ENCODE measurements at regions not wholly inside any gene's neighbourhood (a gene's known extent, or its start where the extent isn't known, plus 50 kb on each side); places are given as distances from the start of the nearest gene placed in this dataset.

- DNase-seq (ENCODE audit: low read depth in 2 of 2) = no peak
Observed at GRCh38 chr20:19949195-19949867, 67.8 kb upstream of the NAA20 start.

GRCh38 chr20:19950042-19950441 lies 67.1 kb upstream of the NAA20 start:
- no peak for DNase-seq (ENCODE audit: low read depth in 2 of 2)

- no peak for DNase-seq (ENCODE audit: low read depth in 2 of 2)
Observed at GRCh38 chr20:19952392-19952791, 64.8 kb upstream of the NAA20 start.

GRCh38 chr20:19953606-19954005 lies 63.6 kb upstream of the NAA20 start:
- no peak for DNase-seq (ENCODE audit: low read depth in 2 of 2)

GRCh38 chr20:19956976-19957375 lies 60.2 kb upstream of the NAA20 start:
- DNase-seq (ENCODE audit: low read depth in 2 of 2) = no peak

GRCh38 chr20:19958219-19958618 lies 58.9 kb upstream of the NAA20 start:
- no peak for DNase-seq (ENCODE audit: low read depth in 2 of 2)

- DNase-seq (ENCODE audit: low read depth in 2 of 2) = no peak
Observed at GRCh38 chr20:19958928-19959327, 58.2 kb upstream of the NAA20 start.

GRCh38 chr20:19960745-19961144 lies 56.4 kb upstream of the NAA20 start:
- no peak for DNase-seq (ENCODE audit: low read depth in 2 of 2)

- no peak for DNase-seq (ENCODE audit: low read depth in 2 of 2)
Observed at GRCh38 chr20:19961293-19961692, 55.9 kb upstream of the NAA20 start.

- no peak for DNase-seq (ENCODE audit: low read depth in 2 of 2)
Observed at GRCh38 chr20:19962958-19963357, 54.2 kb upstream of the NAA20 start.

GRCh38 chr20:19964289-19965265 lies 52.6 kb upstream of the NAA20 start:
- no peak for DNase-seq (ENCODE audit: low read depth in 2 of 2)

GRCh38 chr20:19966840-19967239 lies 50.3 kb upstream of the NAA20 start:
- no peak for DNase-seq (ENCODE audit: low read depth in 2 of 2)

Measured in activated CD4-positive, alpha-beta T cell treated with anti-CD3 and anti-CD28 coated beads for 24 hours (primary cell).